ENCODE measurements at regions not wholly inside any gene's neighbourhood (a gene's known extent, or its start where the extent isn't known, plus 50 kb on each side); places are given as distances from the start of the nearest gene placed in this dataset.

- Histone ChIP-seq H3K4me1 (no peaks in the 10 kb centered on the region), H3K36me3 (ENCODE audit: low read depth, missing control alignments) (no peaks in the 10 kb centered on the region), H3K27me3 (no peaks in the 10 kb centered on the region), H3K4me3 (no peak overlapping the region), H3K27ac (no peak overlapping the region), H3K9me3 (no peaks in the 10 kb centered on the region)
- 59 to 74% methylated on average over 16 of the region's 16 CpGs for WGBS, 2 donors
- no peak for DNase-seq
- intact Hi-C loops (cut with DNase I; ENCODE audit: low total_unique reads), result no loop called here
- TF ChIP-seq CTCF (IDR thresholded peaks at IDR 0.05) (no peak), POLR2A (IDR thresholded peaks at IDR 0.05) (no peak)
Measured at GRCh38 chr7:70846208-70846607, 285.7 kb upstream of the GALNT17 start.

- no peak overlapping the region for H3K27ac ChIP-seq
- 94 to 96% methylated on average over 3 of the region's 3 CpGs for WGBS, 2 donors
- no peak overlapping the region for H3K4me3 ChIP-seq
- H3K36me3 ChIP-seq (ENCODE audit: low read depth, missing control alignments), result no peaks in the 10 kb centered on the region
- no peaks in the 10 kb centered on the region for H3K9me3 ChIP-seq
- DNase-seq, result no peak
- no peaks in the 10 kb centered on the region for H3K4me1 ChIP-seq
- no peaks in the 10 kb centered on the region for H3K27me3 ChIP-seq
- TF ChIP-seq POLR2A (IDR thresholded peaks at IDR 0.05), result no peak
- TF ChIP-seq CTCF (IDR thresholded peaks at IDR 0.05), result no peak
- intact Hi-C loops (cut with DNase I; ENCODE audit: low total_unique reads), result loop anchor here (10.0 kb wide), 1 partner anchor 885 kb away; no protein-coding TSS in a partner anchor
Measured at GRCh38 chr7:70849580-70850235, 282.2 kb upstream of the GALNT17 start.

- Histone ChIP-seq H3K4me3 (no peak overlapping the region), H3K27me3 (no peaks in the 10 kb centered on the region), H3K36me3 (ENCODE audit: low read depth, missing control alignments) (no peaks in the 10 kb centered on the region), H3K4me1 (no peaks in the 10 kb centered on the region), H3K9me3 (no peaks in the 10 kb centered on the region), H3K27ac (no peak overlapping the region)
- 87% methylated on average over 1 of the region's 1 CpG for WGBS, 2 donors
- intact Hi-C loops (cut with DNase I; ENCODE audit: low total_unique reads), result loop anchor here (10.0 kb wide), 1 partner anchor 879 kb away; no protein-coding TSS in a partner anchor
- TF ChIP-seq CTCF (IDR thresholded peaks at IDR 0.05), result no peak
- no peak for DNase-seq
Measured at GRCh38 chr7:70855373-70855772, 276.6 kb upstream of the GALNT17 start.

- H3K4me3 ChIP-seq, result no peak overlapping the region
- H3K27ac ChIP-seq, result no peak overlapping the region
- H3K36me3 ChIP-seq (ENCODE audit: low read depth, missing control alignments), result no peaks in the 10 kb centered on the region
- TF ChIP-seq CTCF (IDR thresholded peaks at IDR 0.05) (peak; percentile 89 to 99 (median 97)), POLR2A (IDR thresholded peaks at IDR 0.05) (no peak)
- H3K9me3 ChIP-seq, result no peaks in the 10 kb centered on the region
- 10 to 14% methylated on average over 4 of the region's 4 CpGs for WGBS, 2 donors
- peak; percentile 88 for DNase-seq
- intact Hi-C loops (cut with DNase I; ENCODE audit: low total_unique reads), result loop anchor here (10.0 kb wide), 1 partner anchor 878 kb away; no protein-coding TSS in a partner anchor
- no peaks in the 10 kb centered on the region for H3K27me3 ChIP-seq
- H3K4me1 ChIP-seq, result no peaks in the 10 kb centered on the region
Measured at GRCh38 chr7:70856901-70857630, 274.9 kb upstream of the GALNT17 start.
